K562 (cell line): ENCODE measurements at regions not wholly inside any gene's neighbourhood (a gene's known extent, or its start where the extent isn't known, plus 50 kb on each side); places are given as distances from the start of the nearest gene placed in this dataset.

Source experiments
- ARID3A ChIP-seq: IDR thresholded peaks from 2 replicates; pipeline ENCODE4 v1.6.1; 2012; ENCODE audit warnings: low read depth, low read length, improper control_type of control experiment, borderline replicate concordance
- ELF1 ChIP-seq: fragments of 200-800 bp; sonication (Bioruptor generic); IDR thresholded peaks from 2 replicates; pipeline ENCODE4 v1.6.1; 2016; ENCODE audit warnings: missing genetic modification characterization, missing compliant biosample characterization
- ETS1 ChIP-seq: conservative IDR thresholded peaks from 2 replicates; pipeline ENCODE4 v1.6.1; 2011; ENCODE audit warnings: low read depth, mild to moderate bottlenecking, low read length; ENCODE audit not compliant: control insufficient read depth
- GABPA ChIP-seq: fragments of 200-800 bp; sonication (Bioruptor generic); conservative IDR thresholded peaks from 2 replicates; pipeline ENCODE4 v1.6.1; 2016; ENCODE audit warnings: low read depth, missing genetic modification characterization, missing compliant biosample characterization
- RB1 ChIP-seq: fragments of 450-650 bp; IDR thresholded peaks from 2 replicates; pipeline ENCODE4 v1.6.1; 2017; ENCODE audit warnings: low read depth, mild to moderate bottlenecking
- SRSF3 ChIP-seq: fragments of 200-400 bp; formaldehyde crosslinking; IDR thresholded peaks from 2 replicates; pipeline ENCODE4 v1.6.1; 2016; ENCODE audit warnings: mild to moderate bottlenecking, low read length, moderate library complexity; ENCODE audit not compliant: insufficient read depth
- USF1 ChIP-seq: sonication (generic); formaldehyde crosslinking; IDR thresholded peaks from 2 replicates; pipeline ENCODE4 v1.9.0; 2022; ENCODE audit warnings: mild to moderate bottlenecking, missing genetic modification reagents
- ZNF583 ChIP-seq: fragments of 250-450 bp; sonication (Bioruptor Pico); IDR thresholded peaks from 2 replicates; pipeline ENCODE4 v1.4.0; 2020
- TF ChIP-seq, protein P1 (sequence below): IDR thresholded peaks from 2 replicates; pipeline ENCODE4 v1.6.1; 2016; ENCODE audit warnings: missing genetic modification characterization, missing compliant biosample characterization

- TF ChIP-seq ETS1 (no peak), ELF1 (tag) (0 out of 2 replicates have a peak, but pooled peaks have one; percentile 33), ARID3A (no peak), USF1 (CRISPR knock-in tag) (no peak), RB1 (no peak), ZNF583 (no peak), GABPA (tag) (peak; percentile 70), SRSF3 (no peak)
- TF ChIP-seq, protein P1, sequence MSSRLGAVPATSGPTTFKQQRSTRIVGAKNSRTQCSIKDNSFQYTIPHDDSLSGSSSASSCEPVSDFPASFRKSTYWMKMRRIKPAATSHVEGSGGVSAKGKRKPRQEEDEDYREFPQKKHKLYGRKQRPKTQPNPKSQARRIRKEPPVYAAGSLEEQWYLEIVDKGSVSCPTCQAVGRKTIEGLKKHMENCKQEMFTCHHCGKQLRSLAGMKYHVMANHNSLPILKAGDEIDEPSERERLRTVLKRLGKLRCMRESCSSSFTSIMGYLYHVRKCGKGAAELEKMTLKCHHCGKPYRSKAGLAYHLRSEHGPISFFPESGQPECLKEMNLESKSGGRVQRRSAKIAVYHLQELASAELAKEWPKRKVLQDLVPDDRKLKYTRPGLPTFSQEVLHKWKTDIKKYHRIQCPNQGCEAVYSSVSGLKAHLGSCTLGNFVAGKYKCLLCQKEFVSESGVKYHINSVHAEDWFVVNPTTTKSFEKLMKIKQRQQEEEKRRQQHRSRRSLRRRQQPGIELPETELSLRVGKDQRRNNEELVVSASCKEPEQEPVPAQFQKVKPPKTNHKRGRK (tag), result no peak
These were observed 229.8 kb downstream of the KLF5 start (continued) for GRCh38 chr13:73288596-73288995.
